Testis (tissue), 2 donors: ENCODE measurements at regions not wholly inside any gene's neighbourhood (a gene's known extent, or its start where the extent isn't known, plus 50 kb on each side); places are given as distances from the start of the nearest gene placed in this dataset.

ENCODE experiments used
- POLR2A ChIP-seq: fragments of 450-650 bp; IDR thresholded peaks from one replicate; pipeline ENCODE4 v1.6.1; 2017; ENCODE audit warnings: antibody characterized with exemption, mild to moderate bottlenecking, moderate library complexity
- TF ChIP-seq, protein P1 (sequence below), 3 experiments: fragments of 450-650 bp in 2 of 3; fragments of 200-600 bp in 1 of 3; sonication (generic) in 1 of 3; IDR thresholded peaks; one replicate each; pipeline ENCODE4 v1.5.1; 2016 to 2019; ENCODE audit warnings: antibody characterized with exemption in 3 of 3, mild to moderate bottlenecking in 2 of 3, moderate library complexity in 1 of 3

DNA sequence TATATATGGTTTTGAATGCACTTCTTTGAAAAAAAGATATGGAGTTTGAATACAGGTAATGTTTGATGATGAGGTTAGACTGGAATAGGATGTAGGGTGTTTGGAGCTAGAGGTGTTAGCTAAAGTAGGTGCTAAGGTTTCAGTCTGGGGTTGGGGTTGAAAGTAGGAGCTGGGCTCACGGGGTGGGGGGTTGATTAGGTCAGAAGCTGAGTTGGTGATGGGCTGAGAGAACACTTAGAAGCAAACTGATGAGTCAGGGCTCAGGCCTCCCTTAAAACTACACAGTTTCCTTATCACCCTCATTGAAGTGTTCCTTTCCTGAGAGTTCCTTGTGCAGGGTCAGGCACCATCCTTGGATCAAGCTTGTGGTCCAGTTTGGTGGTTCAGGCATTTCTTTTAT is 308.8 kb upstream of the ADAMTS16 start:
- TF ChIP-seq, protein P1, sequence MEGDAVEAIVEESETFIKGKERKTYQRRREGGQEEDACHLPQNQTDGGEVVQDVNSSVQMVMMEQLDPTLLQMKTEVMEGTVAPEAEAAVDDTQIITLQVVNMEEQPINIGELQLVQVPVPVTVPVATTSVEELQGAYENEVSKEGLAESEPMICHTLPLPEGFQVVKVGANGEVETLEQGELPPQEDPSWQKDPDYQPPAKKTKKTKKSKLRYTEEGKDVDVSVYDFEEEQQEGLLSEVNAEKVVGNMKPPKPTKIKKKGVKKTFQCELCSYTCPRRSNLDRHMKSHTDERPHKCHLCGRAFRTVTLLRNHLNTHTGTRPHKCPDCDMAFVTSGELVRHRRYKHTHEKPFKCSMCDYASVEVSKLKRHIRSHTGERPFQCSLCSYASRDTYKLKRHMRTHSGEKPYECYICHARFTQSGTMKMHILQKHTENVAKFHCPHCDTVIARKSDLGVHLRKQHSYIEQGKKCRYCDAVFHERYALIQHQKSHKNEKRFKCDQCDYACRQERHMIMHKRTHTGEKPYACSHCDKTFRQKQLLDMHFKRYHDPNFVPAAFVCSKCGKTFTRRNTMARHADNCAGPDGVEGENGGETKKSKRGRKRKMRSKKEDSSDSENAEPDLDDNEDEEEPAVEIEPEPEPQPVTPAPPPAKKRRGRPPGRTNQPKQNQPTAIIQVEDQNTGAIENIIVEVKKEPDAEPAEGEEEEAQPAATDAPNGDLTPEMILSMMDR (IDR thresholded peaks at IDR 0.05): no peak
- no peak for TF ChIP-seq POLR2A
